CD8-positive, alpha-beta memory T cell (primary cell): ENCODE measurements at regions not wholly inside any gene's neighbourhood (a gene's known extent, or its start where the extent isn't known, plus 50 kb on each side); places are given as distances from the start of the nearest gene placed in this dataset.

Experiments
- CTCF ChIA-PET: fragments of 350-600 bp; sonication (Branson Sonifier 250); formaldehyde crosslinking; loops from one replicate; lab custom pipeline; 2021; ENCODE audit warnings: antibody characterized with exemption; lab: Charles Lee
- POLR2A ChIA-PET: fragments of 350-600 bp; sonication (Branson Sonifier 250); formaldehyde crosslinking; loops from one replicate; lab custom pipeline; 2021; ENCODE audit warnings: antibody characterized with exemption; lab: Charles Lee
- DNase-seq, 5 donors: peaks; one replicate each; pipeline versions ENCODE4 v3.0.0 to v3.0.0-alpha.2; 2020 to 2022; ENCODE audit warnings: mixed read lengths in 1 of 5
- H3K27ac ChIP-seq: one replicate; pipeline ENCODE4 v1.7.0; 2013; ENCODE audit warnings: low read depth, mild to moderate bottlenecking, low read length, moderate library complexity
- H3K27me3 ChIP-seq: 2 replicates; pipeline ENCODE4 v1.7.0; 2013; ENCODE audit warnings: low read length, mild to moderate bottlenecking; ENCODE audit not compliant: insufficient read depth, poor library complexity, severe bottlenecking
- H3K36me3 ChIP-seq: 2 replicates; pipeline ENCODE4 v1.7.0; 2013; ENCODE audit warnings: mild to moderate bottlenecking, low read length, moderate library complexity; ENCODE audit not compliant: insufficient read depth
- H3K4me1 ChIP-seq: 2 replicates; pipeline ENCODE4 v1.7.0; 2013; ENCODE audit warnings: mild to moderate bottlenecking, low read length, moderate library complexity; ENCODE audit not compliant: insufficient read depth
- H3K4me3 ChIP-seq: 2 replicates; pipeline ENCODE4 v1.7.0; 2013; ENCODE audit warnings: mild to moderate bottlenecking, low read length
- H3K9me3 ChIP-seq: 2 replicates; pipeline ENCODE4 v1.7.0; 2013; ENCODE audit warnings: mild to moderate bottlenecking, low read length
- H3K27ac Mint-ChIP-seq, 8 donors: one replicate each; pipeline ENCODE4 v1.8.0; 2020 to 2021; ENCODE audit warnings: mixed read lengths in 8 of 8, mild to moderate bottlenecking in 6 of 8, inconsistent platforms in 3 of 8, moderate library complexity in 3 of 8
- H3K27me3 Mint-ChIP-seq, 2 donors: one replicate each; pipeline ENCODE4 v1.8.0; 2020 to 2021; ENCODE audit warnings: mixed read lengths in 2 of 2, mild to moderate bottlenecking in 1 of 2, moderate library complexity in 1 of 2
- H3K36me3 Mint-ChIP-seq, 3 donors: one replicate each; pipeline ENCODE4 v1.8.0; 2020 to 2021; ENCODE audit warnings: mixed read lengths in 3 of 3, inconsistent platforms in 1 of 3, mild to moderate bottlenecking in 1 of 3
- H3K4me1 Mint-ChIP-seq, 3 donors: one replicate each; pipeline ENCODE4 v1.8.0; 2020 to 2021; ENCODE audit warnings: mixed read lengths in 3 of 3, inconsistent platforms in 1 of 3, mild to moderate bottlenecking in 1 of 3
- H3K4me3 Mint-ChIP-seq, 7 donors: one replicate each; pipeline ENCODE4 v1.8.0; 2020 to 2021; ENCODE audit warnings: mixed read lengths in 7 of 7, mild to moderate bottlenecking in 6 of 7, moderate library complexity in 4 of 7, inconsistent platforms in 2 of 7
- H3K9me3 Mint-ChIP-seq, 5 donors: one replicate each; pipeline ENCODE4 v1.8.0; 2020 to 2022; ENCODE audit warnings: mixed read lengths in 5 of 5, mild to moderate bottlenecking in 3 of 5, moderate library complexity in 2 of 5, inconsistent platforms in 1 of 5

DNA sequence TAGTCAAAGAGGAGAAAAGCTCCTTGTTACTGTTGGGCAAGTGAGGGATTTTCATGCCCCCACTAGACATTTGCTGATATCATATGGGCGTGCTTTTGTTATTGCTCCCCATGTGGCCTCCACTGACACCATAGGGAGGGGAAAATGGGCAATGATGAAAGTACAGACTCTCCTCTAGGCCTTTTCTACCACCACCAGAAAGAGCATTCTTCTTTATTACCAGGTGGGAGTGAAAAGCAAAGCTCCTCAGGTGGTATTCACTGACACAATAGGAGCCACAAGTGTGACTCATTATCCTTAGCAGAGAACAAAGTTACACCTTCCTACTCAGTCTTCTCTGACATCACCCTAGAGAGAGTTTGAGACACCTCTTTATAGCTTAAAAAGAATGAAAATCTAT is 667.1 kb downstream of the LTN1 start:
- DNase-seq = no peak
- POLR2A ChIA-PET = no interaction called here
- CTCF ChIA-PET = no interaction called here

DNA sequence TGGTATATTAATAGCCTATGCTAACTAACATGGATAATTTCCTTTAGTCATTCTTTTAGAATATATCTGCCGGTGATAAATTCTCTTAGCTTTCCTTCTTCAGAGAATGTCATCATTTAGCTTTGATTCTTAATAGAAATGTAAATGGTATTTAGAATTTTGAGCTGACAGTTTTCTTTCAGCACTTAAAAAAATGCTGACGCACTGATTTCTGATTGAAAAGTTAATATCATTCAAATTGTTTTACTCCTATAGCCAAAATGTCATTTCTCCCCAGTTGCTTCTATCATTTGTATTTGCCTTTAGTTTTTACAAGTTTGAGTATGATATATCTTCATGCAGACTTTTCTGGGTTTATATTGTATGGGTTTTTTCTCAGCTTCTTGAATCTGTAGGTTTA is 668.0 kb downstream of the LTN1 start:
- H3K4me1 Mint-ChIP-seq = no peaks in the 10 kb centered on the region
- Histone ChIP-seq H3K36me3 (no peaks in the 10 kb centered on the region), H3K9me3 (no peaks in the 10 kb centered on the region), H3K4me1 (no peaks in the 10 kb centered on the region), H3K4me3 (no peak overlapping the region), H3K27me3 (no peaks in the 10 kb centered on the region), H3K27ac (no peak overlapping the region)
- POLR2A ChIA-PET = no interaction called here
- no peak overlapping the region for H3K27ac Mint-ChIP-seq
- H3K27me3 Mint-ChIP-seq = peaks cover 0 to 5% of the 10 kb centered on the region in 2 donors
- H3K36me3 Mint-ChIP-seq = peaks cover 0 to 2% (median 0%) of the 10 kb centered on the region in 3 donors
- DNase-seq = no peak
- CTCF ChIA-PET = no interaction called here
- H3K4me3 Mint-ChIP-seq = no peak overlapping the region
- H3K9me3 Mint-ChIP-seq = peaks cover 17 to 31% (median 19%) of the 10 kb centered on the region in 5 donors

More for the DNA sequence above, 667.1 kb downstream of the LTN1 start:
- H3K9me3 ChIP-seq = no peaks in the 10 kb centered on the region
- no peaks in the 10 kb centered on the region for H3K27me3 ChIP-seq
- no peaks in the 10 kb centered on the region for H3K4me1 Mint-ChIP-seq
- H3K4me1 ChIP-seq = no peaks in the 10 kb centered on the region
- H3K36me3 Mint-ChIP-seq = peaks cover 0 to 3% (median 0%) of the 10 kb centered on the region in 3 donors
- no peak overlapping the region for H3K4me3 Mint-ChIP-seq
- H3K27ac ChIP-seq = no peak overlapping the region
- H3K27me3 Mint-ChIP-seq = peaks cover 0 to 5% of the 10 kb centered on the region in 2 donors
- no peaks in the 10 kb centered on the region for H3K36me3 ChIP-seq
- no peak overlapping the region for H3K27ac Mint-ChIP-seq
- H3K4me3 ChIP-seq = no peak overlapping the region
- peaks cover 13 to 32% (median 17%) of the 10 kb centered on the region in 5 donors for H3K9me3 Mint-ChIP-seq

DNA sequence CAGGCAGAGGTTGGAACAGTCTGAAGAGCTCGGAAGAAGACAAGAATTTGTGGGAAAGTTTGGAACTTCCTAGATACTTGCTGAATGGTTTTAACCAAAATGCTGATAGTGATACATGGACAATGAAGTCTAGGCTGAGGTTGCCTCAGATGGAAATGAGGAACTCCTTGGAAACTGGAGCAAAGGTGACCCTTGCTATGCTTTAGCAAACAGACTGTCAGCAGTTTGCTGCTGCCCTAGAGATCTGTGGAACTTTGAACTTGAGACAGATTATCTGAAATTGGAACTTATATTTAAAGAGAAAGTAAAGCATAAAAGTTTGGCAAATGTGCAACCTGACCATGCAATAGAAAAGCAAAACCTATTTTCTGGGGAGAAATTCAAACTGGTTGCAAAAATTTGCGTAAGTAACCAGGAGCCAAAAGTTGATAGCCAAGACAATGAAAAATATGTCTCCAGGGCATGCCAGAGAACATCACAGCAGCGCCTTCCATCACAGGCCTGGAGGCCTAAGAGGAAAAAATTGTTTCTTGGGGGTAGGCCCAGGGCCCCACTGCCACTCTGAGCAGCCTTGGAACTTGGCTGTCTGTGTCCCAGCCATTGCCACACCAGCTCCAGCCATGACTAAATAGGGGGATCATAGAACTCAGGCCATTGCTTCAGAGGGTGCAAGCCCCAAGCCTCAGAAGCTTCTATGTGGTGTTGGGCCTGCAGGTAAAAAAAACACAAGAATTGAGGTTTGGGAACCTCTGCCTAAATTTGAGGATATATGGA is 675.3 kb downstream of the LTN1 start:
- H3K27me3 ChIP-seq = no peaks in the 10 kb centered on the region
- H3K9me3 Mint-ChIP-seq = peaks cover 8 to 16% (median 11%) of the 10 kb centered on the region in 5 donors
- H3K36me3 Mint-ChIP-seq = peaks cover 0 to 1% (median 0%) of the 10 kb centered on the region in 3 donors
- no peaks in the 10 kb centered on the region for H3K4me1 Mint-ChIP-seq
- H3K4me3 Mint-ChIP-seq = no peak overlapping the region
- DNase-seq = no peak
- H3K27me3 Mint-ChIP-seq = peaks cover 0 to 1% of the 10 kb centered on the region in 2 donors
- H3K27ac Mint-ChIP-seq = no peak overlapping the region
- H3K36me3 ChIP-seq = no peaks in the 10 kb centered on the region
- no peaks in the 10 kb centered on the region for H3K4me1 ChIP-seq
- H3K9me3 ChIP-seq = no peaks in the 10 kb centered on the region
- H3K27ac ChIP-seq = no peak overlapping the region
- ChIA-PET CTCF (no interaction called here), POLR2A (no interaction called here)
- no peak overlapping the region for H3K4me3 ChIP-seq

DNA sequence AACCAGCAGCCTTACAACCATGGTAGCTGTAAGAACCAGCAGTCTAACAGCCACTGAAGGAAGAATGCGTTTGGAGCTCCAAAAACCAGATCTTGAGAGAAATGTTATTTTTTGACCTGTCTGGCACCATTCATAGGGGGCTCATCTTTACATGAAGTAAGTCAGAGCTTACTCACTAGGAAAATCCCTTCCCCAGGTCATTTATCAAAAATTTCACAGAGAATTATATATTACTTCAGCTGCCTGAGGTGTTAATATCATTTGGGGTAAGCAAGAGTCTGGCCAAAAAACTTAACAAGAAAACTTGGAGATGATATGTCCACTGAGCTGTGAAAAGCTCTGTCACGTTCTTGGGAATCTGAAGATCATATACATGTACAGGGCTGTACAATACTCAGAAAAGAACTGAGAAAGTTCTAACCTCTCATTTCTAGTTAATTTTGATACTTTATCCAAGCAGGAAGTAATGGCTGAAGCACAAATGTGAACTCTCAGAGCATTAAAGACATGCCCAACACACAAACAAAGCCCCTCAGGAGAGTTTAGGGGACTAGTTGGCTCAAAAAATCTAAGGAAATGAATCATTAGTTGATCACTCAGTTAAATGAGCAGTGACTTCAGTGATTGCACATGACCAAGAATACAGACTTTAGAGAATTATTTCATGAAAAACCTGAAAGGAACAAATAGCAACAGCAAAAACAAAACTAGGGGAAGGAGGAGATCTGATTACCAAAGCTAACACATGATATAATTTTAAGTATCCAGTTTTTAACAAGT is 681.1 kb downstream of the LTN1 start:
- DNase-seq = no peak
- Histone ChIP-seq H3K4me1 (no peaks in the 10 kb centered on the region), H3K36me3 (no peaks in the 10 kb centered on the region), H3K27ac (no peak overlapping the region), H3K4me3 (no peak overlapping the region), H3K9me3 (no peaks in the 10 kb centered on the region), H3K27me3 (no peaks in the 10 kb centered on the region)
- H3K27ac Mint-ChIP-seq = no peak overlapping the region
- peaks cover 5 to 13% (median 6%) of the 10 kb centered on the region in 5 donors for H3K9me3 Mint-ChIP-seq
- H3K4me3 Mint-ChIP-seq = no peak overlapping the region
- POLR2A ChIA-PET = no interaction called here
- no peaks in the 10 kb centered on the region for H3K4me1 Mint-ChIP-seq
- peaks cover 0 to 3% (median 0%) of the 10 kb centered on the region in 3 donors for H3K36me3 Mint-ChIP-seq
- CTCF ChIA-PET = no interaction called here
- H3K27me3 Mint-ChIP-seq = no peaks in the 10 kb centered on the region

DNA sequence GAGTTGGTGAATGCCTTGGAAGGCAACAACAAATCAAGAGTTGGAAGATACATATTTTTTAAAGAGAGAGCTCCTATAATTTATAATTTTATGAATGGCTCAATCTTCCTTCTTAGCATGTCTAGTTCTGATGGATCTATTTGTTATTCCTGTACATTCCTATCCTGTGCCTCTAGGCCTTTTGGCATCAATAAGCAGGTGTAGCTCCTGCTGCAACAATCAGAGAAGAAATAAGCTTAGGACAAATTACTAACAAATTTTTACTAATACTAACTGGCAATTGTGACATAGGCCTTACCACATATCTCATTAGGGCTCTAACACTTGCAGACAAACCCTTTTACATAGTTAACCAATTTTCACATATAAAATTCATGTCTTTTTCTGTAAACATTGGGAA is 682.0 kb downstream of the LTN1 start:
- Histone ChIP-seq H3K27ac (no peak overlapping the region), H3K27me3 (no peaks in the 10 kb centered on the region), H3K9me3 (no peaks in the 10 kb centered on the region), H3K36me3 (no peaks in the 10 kb centered on the region), H3K4me3 (no peak overlapping the region), H3K4me1 (no peaks in the 10 kb centered on the region)
- DNase-seq = no peak
- Mint-ChIP-seq H3K27me3 (no peaks in the 10 kb centered on the region), H3K4me3 (no peak overlapping the region), H3K36me3 (peaks cover 0 to 3% (median 0%) of the 10 kb centered on the region in 3 donors), H3K27ac (no peak overlapping the region), H3K9me3 (peaks cover 5 to 13% (median 8%) of the 10 kb centered on the region in 5 donors), H3K4me1 (no peaks in the 10 kb centered on the region)
- POLR2A ChIA-PET = no interaction called here
- CTCF ChIA-PET = no interaction called here

DNA sequence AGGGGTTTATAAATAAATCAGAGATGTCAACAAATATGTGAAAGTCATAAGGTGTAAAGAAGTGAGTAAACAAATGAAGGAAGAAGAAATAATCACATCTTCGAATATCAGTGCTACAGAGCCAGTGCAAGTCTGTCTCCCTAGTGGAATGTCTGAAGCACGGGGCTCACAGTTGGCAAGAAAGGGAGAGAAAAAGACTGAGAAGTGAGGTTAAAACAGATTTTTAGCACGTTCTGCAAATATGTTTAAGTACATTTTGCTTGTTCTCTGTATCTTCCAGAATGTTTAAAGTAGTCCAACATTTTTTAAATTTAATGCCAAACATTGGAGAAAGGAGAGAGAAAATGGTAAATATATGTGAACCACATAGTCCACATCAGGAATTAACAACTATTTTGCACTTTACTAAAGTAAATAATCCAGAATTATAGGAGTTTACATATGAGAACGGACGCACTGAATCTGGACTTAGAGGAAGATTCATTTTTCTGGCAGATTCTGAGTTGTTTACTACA is 682.4 kb downstream of the LTN1 start:
- Histone ChIP-seq H3K36me3 (no peaks in the 10 kb centered on the region), H3K9me3 (no peaks in the 10 kb centered on the region), H3K4me1 (no peaks in the 10 kb centered on the region), H3K27me3 (no peaks in the 10 kb centered on the region), H3K27ac (no peak overlapping the region), H3K4me3 (no peak overlapping the region)
- Mint-ChIP-seq H3K36me3 (peaks cover 0 to 3% (median 0%) of the 10 kb centered on the region in 3 donors), H3K27ac (no peak overlapping the region), H3K27me3 (no peaks in the 10 kb centered on the region), H3K4me3 (no peak overlapping the region), H3K9me3 (peaks cover 5 to 13% (median 8%) of the 10 kb centered on the region in 5 donors), H3K4me1 (no peaks in the 10 kb centered on the region)
- ChIA-PET POLR2A (no interaction called here), CTCF (no interaction called here)
- DNase-seq = no peak

DNA sequence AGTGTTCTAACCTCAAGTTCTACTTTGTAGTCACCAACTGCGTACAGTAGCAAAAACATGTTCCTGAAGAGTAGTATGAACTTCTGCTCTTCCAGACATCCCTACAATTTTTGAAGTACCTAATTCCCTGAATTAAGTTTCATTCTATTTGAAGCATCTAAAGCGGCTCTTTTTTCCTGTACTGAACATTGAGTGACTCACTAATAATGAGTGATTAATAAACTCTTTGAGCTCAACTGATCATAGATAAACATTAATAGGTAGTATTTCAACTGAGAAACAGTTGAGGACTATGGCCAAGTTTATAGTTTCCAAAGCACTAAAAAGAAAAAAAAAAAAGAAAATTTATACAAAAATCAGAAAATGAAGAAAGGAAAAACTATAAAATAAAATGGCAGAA is 683.1 kb downstream of the LTN1 start:
- peaks cover 5 to 13% (median 8%) of the 10 kb centered on the region in 5 donors for H3K9me3 Mint-ChIP-seq
- Histone ChIP-seq H3K4me1 (no peaks in the 10 kb centered on the region), H3K4me3 (no peak overlapping the region), H3K9me3 (no peaks in the 10 kb centered on the region), H3K27ac (no peak overlapping the region), H3K27me3 (no peaks in the 10 kb centered on the region), H3K36me3 (no peaks in the 10 kb centered on the region)
- DNase-seq = no peak
- H3K36me3 Mint-ChIP-seq = peaks cover 0 to 3% (median 0%) of the 10 kb centered on the region in 3 donors
- POLR2A ChIA-PET = no interaction called here
- CTCF ChIA-PET = no interaction called here
- H3K4me1 Mint-ChIP-seq = no peaks in the 10 kb centered on the region
- no peak overlapping the region for H3K27ac Mint-ChIP-seq
- no peaks in the 10 kb centered on the region for H3K27me3 Mint-ChIP-seq
- H3K4me3 Mint-ChIP-seq = no peak overlapping the region

DNA sequence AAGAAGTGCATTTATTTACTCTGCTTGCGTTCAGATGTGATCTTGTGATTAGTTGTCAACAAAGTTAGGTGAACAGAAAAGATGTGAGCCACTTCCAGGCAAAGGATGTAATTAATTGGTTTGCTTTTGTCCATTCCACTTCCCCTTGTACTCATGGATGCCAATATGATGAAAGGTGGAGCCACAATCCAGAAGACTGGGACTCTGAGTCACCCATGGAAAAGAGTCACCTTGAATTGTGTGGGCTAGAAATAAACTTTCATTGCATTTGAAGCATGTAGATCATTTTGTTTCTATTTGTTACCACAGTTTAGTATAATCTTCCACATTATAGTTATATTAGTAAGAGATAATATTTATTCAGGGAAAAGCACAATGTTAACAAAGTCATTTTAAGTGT is 684.2 kb downstream of the LTN1 start:
- Histone ChIP-seq H3K36me3 (no peaks in the 10 kb centered on the region), H3K9me3 (no peaks in the 10 kb centered on the region), H3K4me3 (no peak overlapping the region), H3K27ac (no peak overlapping the region), H3K4me1 (no peaks in the 10 kb centered on the region), H3K27me3 (no peaks in the 10 kb centered on the region)
- Mint-ChIP-seq H3K4me1 (no peaks in the 10 kb centered on the region), H3K27ac (no peak overlapping the region), H3K27me3 (no peaks in the 10 kb centered on the region), H3K9me3 (peaks cover 5 to 11% (median 8%) of the 10 kb centered on the region in 5 donors), H3K4me3 (no peak overlapping the region), H3K36me3 (peaks cover 0 to 3% (median 0%) of the 10 kb centered on the region in 3 donors)
- DNase-seq = no peak
- POLR2A ChIA-PET = no interaction called here
- CTCF ChIA-PET = no interaction called here
